HG03565 (cell line): ENCODE measurements at regions not wholly inside any gene's neighbourhood (a gene's known extent, or its start where the extent isn't known, plus 50 kb on each side); places are given as distances from the start of the nearest gene placed in this dataset.
A peak's percentile ranks its signal among the peaks of the same experiment; 100 is the strongest.

ENCODE experiments used
- ATAC-seq: cut with Tn5 transposase; IDR thresholded peaks from one replicate; pipeline ENCODE4 v1.9.1; 2021; ENCODE audit warnings: mild to moderate bottlenecking, moderate library complexity; ENCODE audit not compliant: unreplicated experiment

DNA sequence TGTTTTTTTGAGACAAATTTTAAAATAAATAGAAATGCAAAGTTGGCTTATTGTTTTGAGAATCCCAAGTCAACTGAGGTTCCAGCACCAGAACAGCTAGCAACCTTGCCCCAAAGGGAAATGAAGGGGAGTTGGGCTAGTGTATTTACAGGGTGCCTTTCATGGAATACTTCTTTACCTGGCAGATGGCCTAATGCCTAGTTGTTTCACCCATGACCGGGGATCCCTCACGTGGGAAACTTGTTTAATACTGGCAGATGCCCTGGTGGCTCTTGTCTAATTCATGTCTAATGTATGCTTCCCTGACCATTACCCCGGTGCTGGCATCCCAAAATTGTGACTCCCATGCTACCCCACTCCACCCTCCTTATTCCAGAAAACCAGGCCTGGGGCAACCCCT, 861.1 kb upstream of the ZWINT start:
- ATAC-seq, result no peak

DNA sequence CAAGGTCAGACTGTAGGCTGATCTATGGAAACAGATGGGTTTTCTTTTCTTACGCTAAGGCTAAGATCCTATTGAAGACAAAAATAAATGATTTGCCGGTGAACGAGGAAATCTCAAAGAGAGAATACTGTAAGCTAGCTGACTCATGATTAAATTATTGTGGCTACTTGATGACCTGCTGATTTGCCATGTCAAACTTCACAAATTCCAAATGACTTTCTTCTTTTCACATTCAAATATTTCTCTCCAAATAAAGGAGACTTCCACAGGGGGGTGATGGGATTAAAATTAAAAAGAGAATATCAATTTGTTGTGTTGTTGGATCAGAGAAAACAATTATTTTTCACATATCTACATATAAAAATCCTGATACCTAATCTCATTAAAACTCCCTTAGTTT, 860.6 kb upstream of the ZWINT start:
- ATAC-seq, result no peak

DNA sequence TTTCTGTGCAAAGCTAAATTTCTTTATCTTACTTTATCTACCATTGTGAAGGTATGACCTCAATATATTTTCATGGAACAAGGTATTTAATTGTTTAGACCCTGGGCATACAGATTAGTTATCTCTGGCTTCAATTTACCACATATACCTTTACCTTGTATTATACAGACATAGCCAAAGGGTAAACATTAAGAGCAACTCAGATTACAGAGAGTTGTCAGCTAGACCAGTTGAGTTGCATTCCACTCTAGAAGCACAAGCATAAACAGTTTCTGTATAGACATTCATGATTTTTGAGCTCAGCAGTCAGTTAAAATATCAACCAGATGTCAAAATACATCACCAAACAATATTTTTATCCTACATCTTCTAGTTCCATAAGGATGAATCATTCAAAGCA, 857.3 kb upstream of the ZWINT start:
- ATAC-seq, result no peak

GRCh38 chr10:57202356-57202755, 841.3 kb upstream of the ZWINT start:
- ATAC-seq, result no peak

- ATAC-seq, result no peak
Observed at GRCh38 chr10:57188846-57189245, 827.8 kb upstream of the ZWINT start.

GRCh38 chr10:57186201-57186600, 825.1 kb upstream of the ZWINT start:
- ATAC-seq, result no peak

GRCh38 chr10:57169597-57169996, 808.5 kb upstream of the ZWINT start:
- no peak for ATAC-seq

DNA sequence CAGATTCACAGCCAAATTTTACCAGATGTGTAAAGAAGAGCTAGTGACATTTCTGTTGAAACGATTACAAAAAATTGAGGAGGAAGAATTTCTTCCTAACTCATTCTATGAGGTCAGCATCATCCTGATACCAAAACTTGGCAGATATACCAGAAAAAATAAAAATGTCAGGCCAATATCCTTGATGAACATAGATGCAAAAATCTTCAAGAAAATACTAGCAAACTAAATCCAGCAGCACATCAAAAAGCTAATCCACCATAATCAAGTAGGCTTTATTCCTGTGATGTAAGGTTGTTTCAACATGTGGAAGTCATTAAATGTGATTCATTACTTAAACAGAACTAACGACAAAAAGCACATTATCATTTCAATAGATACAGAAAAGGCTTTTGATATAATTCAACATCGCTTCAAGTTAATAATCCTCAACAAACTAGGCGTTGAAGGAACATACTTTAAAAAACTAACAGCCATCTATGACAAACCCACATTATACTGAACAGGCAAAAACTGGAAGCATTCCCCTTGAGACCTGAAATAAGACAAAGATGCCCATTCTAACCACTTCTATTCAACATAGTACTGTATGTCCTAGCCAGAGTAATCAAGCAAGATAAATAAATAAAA, 807.7 kb upstream of the ZWINT start:
- no peak for ATAC-seq

GRCh38 chr10:57165671-57166070, 804.6 kb upstream of the ZWINT start:
- ATAC-seq, result no peak

GRCh38 chr10:57162231-57162630, 801.2 kb upstream of the ZWINT start:
- ATAC-seq, result no peak

- ATAC-seq, result no peak
Observed at GRCh38 chr10:57161157-57161556, 800.1 kb upstream of the ZWINT start.

DNA sequence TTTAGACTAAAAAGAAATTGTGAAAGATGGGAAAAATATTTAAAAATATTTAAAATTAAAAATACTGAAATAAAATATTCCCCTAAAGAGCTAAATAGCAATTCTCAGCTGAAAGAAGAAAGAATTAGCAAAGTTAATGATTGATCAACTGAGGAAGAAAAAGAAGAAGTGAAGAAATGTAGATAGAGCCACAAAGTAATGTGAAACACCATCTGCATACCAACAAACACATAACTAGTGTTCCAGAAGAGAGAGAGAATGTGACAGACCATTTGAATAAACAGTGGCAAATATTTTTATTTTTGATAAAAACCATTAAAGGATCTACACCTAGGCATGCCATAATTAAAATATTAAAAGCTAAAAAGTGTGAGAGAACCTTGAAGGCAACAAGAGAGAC, 784.5 kb upstream of the ZWINT start:
- ATAC-seq, result peak; percentile 72

DNA sequence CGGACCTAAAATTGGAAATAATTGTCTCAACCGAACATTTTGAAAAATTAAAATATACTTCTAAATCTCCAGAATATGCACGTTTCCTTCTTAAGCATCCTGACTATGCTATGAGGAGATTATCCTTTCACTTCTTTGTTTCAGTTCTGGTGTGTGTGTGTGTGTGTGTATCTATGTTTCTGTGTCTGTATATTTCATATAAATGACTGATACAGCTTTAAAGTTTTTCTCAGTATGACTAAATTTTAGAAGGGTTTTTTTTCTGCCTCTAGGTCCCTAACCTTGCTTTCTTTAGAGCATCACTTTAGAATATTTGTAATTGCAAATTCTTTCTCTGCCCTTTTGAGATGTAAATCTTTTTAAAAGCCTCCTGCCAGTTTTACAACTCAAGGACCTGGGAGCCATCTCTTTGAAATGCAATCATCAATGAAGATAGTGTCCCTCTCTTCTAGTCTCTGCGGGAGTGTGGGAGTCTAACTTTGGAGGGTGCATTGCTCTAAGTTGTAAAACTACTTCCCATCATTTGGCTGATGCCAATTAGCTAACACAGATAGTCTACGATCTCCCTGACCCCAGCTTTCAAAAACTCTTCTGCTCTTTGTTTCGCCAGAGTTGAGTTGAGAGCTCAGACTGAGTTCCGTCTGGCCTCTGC, 782.0 kb upstream of the ZWINT start:
- no peak for ATAC-seq

DNA sequence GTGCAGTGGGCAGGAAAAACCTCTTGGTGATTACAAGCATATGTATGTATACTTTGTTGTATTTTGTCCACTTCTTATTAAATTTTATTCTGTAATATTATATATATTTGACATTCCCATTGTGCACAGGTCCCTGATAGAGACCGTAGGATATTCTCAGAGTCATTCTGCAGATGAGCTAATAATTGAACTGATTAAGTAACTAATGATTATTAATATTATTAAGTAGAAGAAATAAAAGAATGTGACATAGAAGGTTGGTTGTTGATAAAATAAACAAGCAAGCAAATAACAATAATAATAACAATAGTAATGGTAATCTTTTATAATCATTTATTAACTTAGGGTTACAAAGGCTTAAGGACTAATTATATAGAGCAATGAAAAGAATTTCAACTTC, 780.6 kb upstream of the ZWINT start:
- ATAC-seq, result no peak

- no peak for ATAC-seq
Observed at GRCh38 chr10:57119684-57120083, 758.6 kb upstream of the ZWINT start.

- no peak for ATAC-seq
Observed at GRCh38 chr10:57113545-57113944, 752.5 kb upstream of the ZWINT start.

DNA sequence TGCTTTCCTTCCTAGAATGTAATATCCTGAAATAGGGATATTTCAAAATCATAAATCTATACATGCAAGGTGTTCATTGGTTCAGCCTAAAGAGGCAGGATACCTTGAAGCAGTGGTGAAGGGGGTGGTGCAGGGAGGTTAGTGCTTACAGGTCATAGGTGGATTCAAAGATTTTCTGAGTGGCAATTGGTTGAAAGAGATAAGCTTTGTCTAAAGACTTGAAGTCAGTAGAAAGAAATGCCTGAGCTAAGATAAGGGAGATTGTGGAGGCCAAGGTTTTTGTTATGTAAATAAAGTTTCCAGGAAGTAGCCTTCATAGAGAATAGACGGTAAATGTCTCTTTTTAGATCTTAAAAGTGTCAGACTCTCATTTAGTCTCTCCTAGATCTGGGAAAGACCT, 741.2 kb upstream of the ZWINT start:
- ATAC-seq, result no peak

DNA sequence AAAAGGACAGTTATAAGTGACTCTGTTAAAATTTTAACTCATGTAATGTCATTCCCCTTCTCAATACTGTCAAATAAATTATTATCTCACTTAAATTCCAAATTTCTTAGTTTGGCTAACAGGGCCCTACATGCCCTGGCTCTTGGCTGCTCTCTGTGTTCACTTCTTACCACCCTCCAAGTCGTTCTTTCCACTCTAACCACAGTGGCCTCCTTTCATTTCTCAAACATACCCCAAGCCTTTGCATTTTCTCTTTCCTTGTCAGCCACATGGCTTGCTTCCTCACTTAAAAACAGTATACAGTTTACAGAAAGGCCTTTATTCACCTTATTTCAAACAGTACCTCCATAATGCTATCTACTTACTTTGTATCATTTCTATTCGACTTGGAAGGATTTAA, 737.1 kb upstream of the ZWINT start:
- ATAC-seq, result no peak

DNA sequence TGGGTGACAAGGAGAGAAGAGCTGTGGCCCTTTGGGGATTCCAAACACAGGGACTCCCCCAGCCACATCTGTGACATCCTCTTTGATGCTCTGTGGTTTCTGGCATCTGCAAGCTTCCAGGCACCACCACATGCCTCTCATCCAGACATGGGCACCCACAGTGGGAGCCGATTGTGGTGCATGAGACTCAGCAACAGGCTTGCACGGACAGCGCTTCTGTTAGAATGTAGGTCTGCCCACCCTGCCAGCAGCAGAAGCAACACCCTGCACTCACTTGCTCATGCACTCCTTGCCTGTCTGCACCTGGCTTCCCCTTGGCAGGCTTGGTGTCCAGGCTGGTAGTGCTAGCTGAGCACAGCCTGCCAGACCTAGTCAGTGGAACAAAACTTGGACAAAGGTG, 735.0 kb upstream of the ZWINT start:
- ATAC-seq, result no peak

GRCh38 chr10:57094965-57095364, 733.9 kb upstream of the ZWINT start:
- ATAC-seq, result no peak

- ATAC-seq, result no peak
Observed at GRCh38 chr10:57094083-57094482, 733.0 kb upstream of the ZWINT start.

DNA sequence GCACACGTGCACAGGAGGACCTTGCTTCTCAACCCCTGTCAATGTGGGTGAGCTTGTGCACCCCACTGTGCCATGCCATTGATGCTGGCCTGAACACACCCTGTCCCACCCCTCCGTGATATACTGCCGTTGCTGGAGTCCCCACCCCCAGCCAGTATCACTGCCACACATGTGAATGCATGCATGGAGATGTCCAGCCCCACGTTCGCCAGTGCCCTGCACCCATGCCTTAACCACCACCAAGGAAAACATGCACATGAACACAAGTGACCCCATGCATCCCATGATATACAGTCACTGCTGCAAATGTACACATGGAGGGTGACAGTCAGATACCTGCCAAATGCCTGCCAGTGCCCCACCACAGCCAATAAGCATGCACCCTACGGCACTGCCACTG, 692.5 kb upstream of the ZWINT start:
- ATAC-seq, result no peak

DNA sequence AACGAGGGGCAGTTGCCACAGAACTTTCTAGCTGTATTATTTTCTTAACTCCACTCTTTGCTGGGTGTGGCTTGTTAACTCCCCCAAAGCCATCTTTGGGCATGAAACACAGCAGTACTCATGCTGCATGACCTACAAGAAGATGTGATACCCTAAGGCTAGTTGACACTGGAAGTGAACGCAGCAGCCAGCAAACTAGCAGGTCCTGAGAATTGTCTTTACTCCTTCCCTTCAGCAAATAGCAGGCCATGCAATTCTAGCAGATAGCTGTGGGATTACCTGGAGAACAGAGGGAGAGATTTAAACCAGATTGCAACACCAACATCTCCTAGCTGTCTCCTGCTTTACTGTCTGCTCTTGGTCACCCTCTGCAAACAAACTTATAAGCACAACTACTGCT, 688.0 kb upstream of the ZWINT start:
- ATAC-seq, result no peak
